ENCODE measurements at regions not wholly inside any gene's neighbourhood (a gene's known extent, or its start where the extent isn't known, plus 50 kb on each side); places are given as distances from the start of the nearest gene placed in this dataset.
A peak's percentile ranks its signal among the peaks of the same experiment; 100 is the strongest.

DNA sequence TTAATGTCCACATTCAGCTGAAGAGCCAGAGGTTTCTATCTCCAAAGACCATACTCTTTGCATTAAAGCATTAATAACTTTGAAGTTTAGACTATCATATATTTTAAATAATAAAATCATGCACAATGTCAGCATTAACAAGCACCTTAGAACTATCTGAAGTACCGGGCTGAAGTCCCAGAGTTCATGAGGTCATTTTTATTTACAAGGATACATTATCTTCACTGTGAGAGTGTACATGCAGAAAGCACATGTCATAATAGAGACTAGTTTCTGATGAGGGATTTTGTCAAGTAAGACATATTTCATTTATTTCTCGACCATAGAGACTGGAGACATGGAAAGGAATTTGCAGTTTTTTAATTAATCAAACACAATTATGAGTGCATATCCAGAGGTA is 52.4 kb upstream of the SI start:
- peak; percentile 35 to 37 for TF ChIP-seq HNF4A (conservative IDR thresholded peaks at IDR 0.05)
- TF ChIP-seq GABPA (IDR thresholded peaks at IDR 0.05 in 1 of 2, conservative IDR thresholded peaks at IDR 0.05 in 1 of 2) = no peak
- TF ChIP-seq, protein P1, sequence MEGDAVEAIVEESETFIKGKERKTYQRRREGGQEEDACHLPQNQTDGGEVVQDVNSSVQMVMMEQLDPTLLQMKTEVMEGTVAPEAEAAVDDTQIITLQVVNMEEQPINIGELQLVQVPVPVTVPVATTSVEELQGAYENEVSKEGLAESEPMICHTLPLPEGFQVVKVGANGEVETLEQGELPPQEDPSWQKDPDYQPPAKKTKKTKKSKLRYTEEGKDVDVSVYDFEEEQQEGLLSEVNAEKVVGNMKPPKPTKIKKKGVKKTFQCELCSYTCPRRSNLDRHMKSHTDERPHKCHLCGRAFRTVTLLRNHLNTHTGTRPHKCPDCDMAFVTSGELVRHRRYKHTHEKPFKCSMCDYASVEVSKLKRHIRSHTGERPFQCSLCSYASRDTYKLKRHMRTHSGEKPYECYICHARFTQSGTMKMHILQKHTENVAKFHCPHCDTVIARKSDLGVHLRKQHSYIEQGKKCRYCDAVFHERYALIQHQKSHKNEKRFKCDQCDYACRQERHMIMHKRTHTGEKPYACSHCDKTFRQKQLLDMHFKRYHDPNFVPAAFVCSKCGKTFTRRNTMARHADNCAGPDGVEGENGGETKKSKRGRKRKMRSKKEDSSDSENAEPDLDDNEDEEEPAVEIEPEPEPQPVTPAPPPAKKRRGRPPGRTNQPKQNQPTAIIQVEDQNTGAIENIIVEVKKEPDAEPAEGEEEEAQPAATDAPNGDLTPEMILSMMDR (IDR thresholded peaks at IDR 0.05; ENCODE audit: low read depth, low read length, missing input control) = no peak
- peak in 1 of 2 donors; percentile 33 for TF ChIP-seq RXRA (IDR thresholded peaks at IDR 0.05)
- TF ChIP-seq JUND (IDR thresholded peaks at IDR 0.05) = no peak
- TF ChIP-seq RAD21 (IDR thresholded peaks at IDR 0.05) = no peak
- TF ChIP-seq, protein P2, sequence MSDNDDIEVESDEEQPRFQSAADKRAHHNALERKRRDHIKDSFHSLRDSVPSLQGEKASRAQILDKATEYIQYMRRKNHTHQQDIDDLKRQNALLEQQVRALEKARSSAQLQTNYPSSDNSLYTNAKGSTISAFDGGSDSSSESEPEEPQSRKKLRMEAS (IDR thresholded peaks at IDR 0.05) = no peak
- no peak for TF ChIP-seq HNF4G (IDR thresholded peaks at IDR 0.05)

Data from liver (tissue), 3 donors.